NB4 (cell line): ENCODE measurements at regions not wholly inside any gene's neighbourhood (a gene's known extent, or its start where the extent isn't known, plus 50 kb on each side); places are given as distances from the start of the nearest gene placed in this dataset.

Source experiments
- CTCF ChIP-seq: IDR thresholded peaks from one replicate; pipeline ENCODE4 v1.5.1; 2012; ENCODE audit warnings: low read depth, low read length
- POLR2A ChIP-seq: IDR thresholded peaks from 2 replicates; pipeline ENCODE4 v1.6.1; 2011; ENCODE audit warnings: mild to moderate bottlenecking; ENCODE audit not compliant: insufficient read length; ENCODE audit errors: extremely low read depth

- TF ChIP-seq CTCF (no peak), POLR2A (no peak)
These were observed 650.7 kb downstream of the FAM181B start for GRCh38 chr11:82082976-82083375.
